ENCODE measurements at regions not wholly inside any gene's neighbourhood (a gene's known extent, or its start where the extent isn't known, plus 50 kb on each side); places are given as distances from the start of the nearest gene placed in this dataset.

- Histone ChIP-seq H4K20me1 (ENCODE audit: insufficient read depth, low read length) (no peaks in the 10 kb centered on the region), H3K4me2 (ENCODE audit: insufficient read depth, low read length) (no peak overlapping the region), H3K9me3 (ENCODE audit: low read depth, low read length) (no peaks in the 10 kb centered on the region), H3K4me3 (ENCODE audit: insufficient read depth, low read length) (no peak overlapping the region), H2AFZ (ENCODE audit: low read length) (no peak overlapping the region), H3K4me1 (ENCODE audit: insufficient read depth, low read length) (no peaks in the 10 kb centered on the region), H3K27ac (ENCODE audit: low read depth, low read length) (no peak overlapping the region), H3K36me3 (ENCODE audit: insufficient read depth, low read length) (no peaks in the 10 kb centered on the region), H3K27me3 (ENCODE audit: insufficient read depth, low read length) (peaks cover 7% of the 10 kb centered on the region), H3K79me2 (ENCODE audit: insufficient read depth, low read length) (no peaks in the 10 kb centered on the region)
- no peak for TF ChIP-seq CTCF (IDR thresholded peaks at IDR 0.05; ENCODE audit: extremely low read depth, low read depth, low read length)
- no peak for DNase-seq (ENCODE audit: insufficient read length, low spot score, missing footprints)
These were observed 159.6 kb upstream of the AGTR2 start for GRCh38 chrX:116010939-116011338.

- Histone ChIP-seq H3K4me2 (ENCODE audit: insufficient read depth, low read length) (no peak overlapping the region), H3K4me1 (ENCODE audit: insufficient read depth, low read length) (no peaks in the 10 kb centered on the region), H4K20me1 (ENCODE audit: insufficient read depth, low read length) (no peaks in the 10 kb centered on the region), H3K27me3 (ENCODE audit: insufficient read depth, low read length) (no peaks in the 10 kb centered on the region), H3K27ac (ENCODE audit: low read depth, low read length) (no peak overlapping the region), H3K36me3 (ENCODE audit: insufficient read depth, low read length) (no peaks in the 10 kb centered on the region), H3K9me3 (ENCODE audit: low read depth, low read length) (no peaks in the 10 kb centered on the region), H3K79me2 (ENCODE audit: insufficient read depth, low read length) (no peaks in the 10 kb centered on the region), H3K4me3 (ENCODE audit: insufficient read depth, low read length) (no peak overlapping the region), H2AFZ (ENCODE audit: low read length) (no peak overlapping the region)
- TF ChIP-seq CTCF (IDR thresholded peaks at IDR 0.05; ENCODE audit: extremely low read depth, low read depth, low read length): no peak
- no peak for DNase-seq (ENCODE audit: insufficient read length, low spot score, missing footprints)
These were observed 139.2 kb upstream of the AGTR2 start for GRCh38 chrX:116031331-116031730.

Measured in osteoblast (primary cell).